ENCODE measurements at regions not wholly inside any gene's neighbourhood (a gene's known extent, or its start where the extent isn't known, plus 50 kb on each side); places are given as distances from the start of the nearest gene placed in this dataset.

- TF ChIP-seq EZH2phosphoT487 (conservative IDR thresholded peaks at IDR 0.05; ENCODE audit: low read length) (no peak), CTCF (IDR thresholded peaks at IDR 0.05; ENCODE audit: insufficient read depth, low read length, poor library complexity, severe bottlenecking) (no peak)
- H3F3A ChIP-seq (ENCODE audit: insufficient read depth) = no peaks in the 10 kb centered on the region
- no peak overlapping the region for H3K9ac ChIP-seq (ENCODE audit: low read length)
- H3K9me2 ChIP-seq (replicated peaks; ENCODE audit: insufficient read depth, low read length) = no peaks in the 10 kb centered on the region
- no peak overlapping the region for H2AFZ ChIP-seq (ENCODE audit: low read depth, low read length, severe bottlenecking)
- no peak overlapping the region for H3K27ac ChIP-seq (ENCODE audit: low read depth, low read length)
- no peak overlapping the region for H3K4me3 ChIP-seq (ENCODE audit: insufficient read depth, low read length, poor library complexity, severe bottlenecking)
- H3K36me3 ChIP-seq (ENCODE audit: low read length) = no peaks in the 10 kb centered on the region
- H3K9me3 ChIP-seq (ENCODE audit: insufficient read depth, low read length) = no peaks in the 10 kb centered on the region
- H3K27me3 ChIP-seq (ENCODE audit: low read length) = no peaks in the 10 kb centered on the region
- no peaks in the 10 kb centered on the region for H3K79me2 ChIP-seq (ENCODE audit: insufficient read depth, low read length)
- no peaks in the 10 kb centered on the region for H4K20me1 ChIP-seq (ENCODE audit: low read depth, low read length)
- no peak overlapping the region for H3K4me2 ChIP-seq (ENCODE audit: low read depth, low read length, poor library complexity, severe bottlenecking)
Observed at GRCh38 chr17:79360196-79360595, 250.7 kb downstream of the RBFOX3 start.

GRCh38 chr17:79356839-79357447 is 253.9 kb downstream of the RBFOX3 start:
- no peaks in the 10 kb centered on the region for H3K9me2 ChIP-seq (replicated peaks; ENCODE audit: insufficient read depth, low read length)
- H3K27ac ChIP-seq (ENCODE audit: low read depth, low read length) = no peak overlapping the region
- no peak overlapping the region for H3K4me2 ChIP-seq (ENCODE audit: low read depth, low read length, poor library complexity, severe bottlenecking)
- TF ChIP-seq CTCF (IDR thresholded peaks at IDR 0.05; ENCODE audit: insufficient read depth, low read length, poor library complexity, severe bottlenecking) = no peak
- TF ChIP-seq EZH2phosphoT487 (conservative IDR thresholded peaks at IDR 0.05; ENCODE audit: low read length) = no peak
- H2AFZ ChIP-seq (ENCODE audit: low read depth, low read length, severe bottlenecking) = no peak overlapping the region
- no peaks in the 10 kb centered on the region for H3K36me3 ChIP-seq (ENCODE audit: low read length)
- no peaks in the 10 kb centered on the region for H3K9me3 ChIP-seq (ENCODE audit: insufficient read depth, low read length)
- no peaks in the 10 kb centered on the region for H4K20me1 ChIP-seq (ENCODE audit: low read depth, low read length)
- H3F3A ChIP-seq (ENCODE audit: insufficient read depth) = no peaks in the 10 kb centered on the region
- no peak overlapping the region for H3K4me3 ChIP-seq (ENCODE audit: insufficient read depth, low read length, poor library complexity, severe bottlenecking)
- no peaks in the 10 kb centered on the region for H3K79me2 ChIP-seq (ENCODE audit: insufficient read depth, low read length)
- no peaks in the 10 kb centered on the region for H3K27me3 ChIP-seq (ENCODE audit: low read length)
- no peak overlapping the region for H3K9ac ChIP-seq (ENCODE audit: low read length)

- Histone ChIP-seq H3K79me2 (ENCODE audit: insufficient read depth, low read length) (no peaks in the 10 kb centered on the region), H3K4me3 (ENCODE audit: insufficient read depth, low read length, poor library complexity, severe bottlenecking) (no peak overlapping the region), H3F3A (ENCODE audit: insufficient read depth) (no peaks in the 10 kb centered on the region), H2AFZ (ENCODE audit: low read depth, low read length, severe bottlenecking) (no peak overlapping the region), H3K27me3 (ENCODE audit: low read length) (no peaks in the 10 kb centered on the region), H3K36me3 (ENCODE audit: low read length) (no peaks in the 10 kb centered on the region), H3K9ac (ENCODE audit: low read length) (no peak overlapping the region), H3K4me2 (ENCODE audit: low read depth, low read length, poor library complexity, severe bottlenecking) (no peak overlapping the region), H3K27ac (ENCODE audit: low read depth, low read length) (no peak overlapping the region), H3K9me2 (replicated peaks; ENCODE audit: insufficient read depth, low read length) (no peaks in the 10 kb centered on the region), H4K20me1 (ENCODE audit: low read depth, low read length) (no peaks in the 10 kb centered on the region), H3K9me3 (ENCODE audit: insufficient read depth, low read length) (no peaks in the 10 kb centered on the region)
- TF ChIP-seq CTCF (IDR thresholded peaks at IDR 0.05; ENCODE audit: insufficient read depth, low read length, poor library complexity, severe bottlenecking) (no peak), EZH2phosphoT487 (conservative IDR thresholded peaks at IDR 0.05; ENCODE audit: low read length) (no peak)
Observed at GRCh38 chr17:79355165-79355564, 255.7 kb downstream of the RBFOX3 start.

All from SU-DHL-6 (cell line).